Neural progenitor cell (in vitro differentiated cells): ENCODE measurements at regions not wholly inside any gene's neighbourhood (a gene's known extent, or its start where the extent isn't known, plus 50 kb on each side); places are given as distances from the start of the nearest gene placed in this dataset.

Experiments
- CTCF ChIP-seq: fragments of 200-600 bp; sonication (generic); IDR thresholded peaks from 2 replicates; pipeline ENCODE4 v1.5.1; 2017; ENCODE audit warnings: antibody characterized with exemption, mild to moderate bottlenecking
- EZH2 ChIP-seq: fragments of 200-600 bp; sonication (generic); IDR thresholded peaks from 2 replicates; pipeline ENCODE4 v1.6.1; 2017; ENCODE audit warnings: antibody characterized with exemption, mild to moderate bottlenecking, moderate library complexity
- EZH2phosphoT487 ChIP-seq: fragments of 200-600 bp; sonication (generic); IDR thresholded peaks from 2 replicates; pipeline ENCODE4 v1.6.1; 2017; ENCODE audit warnings: antibody characterized with exemption

- no peak for TF ChIP-seq EZH2
- TF ChIP-seq CTCF = no peak
- no peak for TF ChIP-seq EZH2phosphoT487
Measured at GRCh38 chr2:19670303-19670702, 231.5 kb downstream of the TTC32 start.
